ENCODE measurements at regions not wholly inside any gene's neighbourhood (a gene's known extent, or its start where the extent isn't known, plus 50 kb on each side); places are given as distances from the start of the nearest gene placed in this dataset.
"Not testable (repeated sequence)": the region's sequence is repeated elsewhere in the genome, so short reads cannot be mapped to it uniquely, and the experiment has no call there.

- ChIA-PET CTCF (no interaction called here), POLR2A (no interaction called here)
- TF ChIP-seq, protein P1, sequence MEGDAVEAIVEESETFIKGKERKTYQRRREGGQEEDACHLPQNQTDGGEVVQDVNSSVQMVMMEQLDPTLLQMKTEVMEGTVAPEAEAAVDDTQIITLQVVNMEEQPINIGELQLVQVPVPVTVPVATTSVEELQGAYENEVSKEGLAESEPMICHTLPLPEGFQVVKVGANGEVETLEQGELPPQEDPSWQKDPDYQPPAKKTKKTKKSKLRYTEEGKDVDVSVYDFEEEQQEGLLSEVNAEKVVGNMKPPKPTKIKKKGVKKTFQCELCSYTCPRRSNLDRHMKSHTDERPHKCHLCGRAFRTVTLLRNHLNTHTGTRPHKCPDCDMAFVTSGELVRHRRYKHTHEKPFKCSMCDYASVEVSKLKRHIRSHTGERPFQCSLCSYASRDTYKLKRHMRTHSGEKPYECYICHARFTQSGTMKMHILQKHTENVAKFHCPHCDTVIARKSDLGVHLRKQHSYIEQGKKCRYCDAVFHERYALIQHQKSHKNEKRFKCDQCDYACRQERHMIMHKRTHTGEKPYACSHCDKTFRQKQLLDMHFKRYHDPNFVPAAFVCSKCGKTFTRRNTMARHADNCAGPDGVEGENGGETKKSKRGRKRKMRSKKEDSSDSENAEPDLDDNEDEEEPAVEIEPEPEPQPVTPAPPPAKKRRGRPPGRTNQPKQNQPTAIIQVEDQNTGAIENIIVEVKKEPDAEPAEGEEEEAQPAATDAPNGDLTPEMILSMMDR (IDR thresholded peaks at IDR 0.05; ENCODE audit: control extremely low read depth, extremely low read depth, low read depth, missing control alignments): no peak
- DNase-seq (ENCODE audit: extremely low spot score): no peak
Measured at GRCh38 chr17:77527836-77528505, 387.2 kb downstream of the SEC14L1 start.

GRCh38 chr17:77528516-77529327, 388.0 kb downstream of the SEC14L1 start:
- ChIA-PET POLR2A (no interaction called here), CTCF (no interaction called here)
- no peak for DNase-seq (ENCODE audit: extremely low spot score)
- TF ChIP-seq, protein P1 (IDR thresholded peaks at IDR 0.05; ENCODE audit: control extremely low read depth, extremely low read depth, low read depth, missing control alignments): no peak

DNA sequence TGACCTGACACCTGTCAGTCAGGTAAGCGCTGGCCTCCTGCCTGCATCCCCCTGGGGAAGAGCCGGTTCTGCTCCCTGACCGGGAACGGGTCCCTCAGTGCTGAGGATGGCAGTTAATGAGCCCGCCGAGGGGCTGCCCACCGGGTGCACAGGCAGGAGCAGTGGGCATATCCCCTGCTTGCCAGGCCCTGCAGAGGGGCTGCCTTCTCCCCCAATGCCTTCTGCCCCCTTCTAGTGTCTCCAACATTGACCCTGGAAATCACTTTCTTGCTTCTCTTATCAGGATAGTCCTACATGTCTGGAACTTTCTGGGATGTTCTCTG, 388.5 kb downstream of the SEC14L1 start:
- CTCF ChIA-PET: no interaction called here
- POLR2A ChIA-PET: no interaction called here

DNA sequence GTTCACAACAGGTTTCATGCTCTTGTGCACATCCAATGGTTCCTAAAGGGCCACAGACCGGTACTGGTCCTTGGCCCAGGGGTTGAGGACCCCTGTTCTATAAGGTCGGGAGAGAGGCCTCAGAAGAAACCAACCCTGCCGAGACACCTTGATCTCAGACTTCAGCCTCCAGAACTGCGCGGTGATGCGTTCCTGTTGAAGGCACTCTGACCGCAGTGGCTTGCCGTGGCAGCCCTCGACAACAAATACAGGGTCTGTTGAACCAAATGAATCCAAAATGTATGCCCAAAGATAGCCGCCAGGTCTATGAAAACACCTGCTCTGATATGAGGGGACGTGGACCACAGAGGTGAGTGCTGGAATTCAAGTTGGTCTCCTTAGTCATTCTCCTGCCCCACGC, 389.8 kb downstream of the SEC14L1 start:
- ChIA-PET POLR2A (no interaction called here), CTCF (no interaction called here)
- DNase-seq (ENCODE audit: extremely low spot score): no peak
- TF ChIP-seq, protein P1 (IDR thresholded peaks at IDR 0.05; ENCODE audit: control extremely low read depth, extremely low read depth, low read depth, missing control alignments): no peak

More for the DNA sequence above, 388.5 kb downstream of the SEC14L1 start:
- TF ChIP-seq, protein P1 (IDR thresholded peaks at IDR 0.05; ENCODE audit: control extremely low read depth, extremely low read depth, low read depth, missing control alignments): no peak
- no peak for DNase-seq (ENCODE audit: extremely low spot score)

DNA sequence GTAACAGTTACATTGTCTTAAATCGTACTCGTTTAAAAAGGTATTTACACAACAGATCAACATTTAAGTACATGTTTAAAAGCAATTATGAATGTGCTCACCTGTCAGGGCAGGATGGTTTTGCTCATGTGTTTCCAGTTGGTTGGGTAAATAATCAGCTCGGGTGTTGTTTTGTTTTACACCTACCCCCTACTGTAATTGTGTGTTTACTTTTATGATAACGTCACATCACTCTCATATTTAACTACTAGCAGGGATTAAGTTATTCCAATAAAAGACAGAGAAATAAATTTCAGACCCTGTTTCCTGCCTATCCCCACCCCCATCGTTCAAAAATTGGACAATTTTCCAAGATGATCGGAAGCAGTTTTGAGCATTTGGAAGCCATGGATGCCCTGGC, 390.2 kb downstream of the SEC14L1 start:
- DNase-seq (ENCODE audit: extremely low spot score): no peak
- TF ChIP-seq, protein P1 (IDR thresholded peaks at IDR 0.05; ENCODE audit: control extremely low read depth, extremely low read depth, low read depth, missing control alignments): no peak
- ChIA-PET CTCF (no interaction called here), POLR2A (no interaction called here)

DNA sequence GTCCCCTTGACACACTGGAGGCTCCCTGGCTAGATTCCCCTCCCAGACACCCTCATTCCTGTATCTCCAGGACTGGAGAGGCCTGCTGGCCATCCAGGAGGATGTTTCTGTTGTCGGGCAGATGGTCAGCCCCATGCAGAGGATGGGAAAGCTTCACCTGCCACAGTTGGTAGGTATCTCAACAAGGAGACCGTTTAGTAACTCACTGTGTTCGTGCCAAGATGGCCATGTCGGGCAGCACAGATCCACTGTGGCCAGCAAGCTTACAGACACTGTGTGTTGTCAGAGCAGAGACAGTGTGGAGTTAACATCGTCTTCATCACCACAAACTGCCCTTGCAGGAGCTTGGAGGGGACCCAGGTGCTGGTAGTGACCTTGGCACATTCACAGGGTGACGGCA, 390.9 kb downstream of the SEC14L1 start:
- TF ChIP-seq, protein P1 (IDR thresholded peaks at IDR 0.05; ENCODE audit: control extremely low read depth, extremely low read depth, low read depth, missing control alignments): no peak
- CTCF ChIA-PET: interaction anchor here (1.3 kb wide), 1 partner anchor 13 kb away, joined by 3 read pairs; no protein-coding TSS in a partner anchor
- POLR2A ChIA-PET: no interaction called here
- DNase-seq (ENCODE audit: extremely low spot score): no peak

GRCh38 chr17:77533697-77534096, 392.9 kb downstream of the SEC14L1 start:
- POLR2A ChIA-PET; DNase-seq (ENCODE audit: extremely low spot score); CTCF ChIA-PET: not testable (repeated sequence)
